B cell (primary cell): ENCODE measurements at regions not wholly inside any gene's neighbourhood (a gene's known extent, or its start where the extent isn't known, plus 50 kb on each side); places are given as distances from the start of the nearest gene placed in this dataset.

ENCODE experiments used
- CTCF ChIP-seq: fragments of 200-600 bp; IDR thresholded peaks from one replicate; pipeline ENCODE4 v1.8.0; 2022; ENCODE audit warnings: antibody characterized with exemption, mild to moderate bottlenecking
- EZH2 ChIP-seq: IDR thresholded peaks from 2 replicates; pipeline ENCODE4 v1.6.1; 2012; ENCODE audit warnings: borderline replicate concordance, low read depth, mild to moderate bottlenecking, moderate library complexity, low read length; ENCODE audit not compliant: insufficient read depth, poor library complexity, severe bottlenecking

DNA sequence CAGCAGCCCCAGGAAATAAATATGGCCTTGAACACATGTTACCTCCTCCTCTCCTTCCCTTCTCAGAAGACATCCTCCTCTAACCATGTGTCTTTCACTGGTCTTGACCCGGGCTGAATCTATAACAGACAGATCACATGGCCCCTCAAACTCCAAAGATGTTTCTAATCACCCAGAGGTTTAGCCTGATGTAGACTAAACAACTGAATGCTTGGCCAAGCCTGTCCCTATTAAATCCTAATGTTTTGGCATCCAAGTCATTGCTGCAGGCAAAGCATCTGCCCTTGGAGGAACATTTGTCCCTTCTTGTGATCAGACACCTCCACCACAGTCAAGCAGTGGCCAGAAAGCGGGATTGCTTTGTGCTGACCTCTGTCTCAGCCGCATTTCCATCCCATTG, 65.5 kb downstream of the ANKRD60 start:
- TF ChIP-seq EZH2 (no peak), CTCF (no peak)
